ENCODE measurements at regions not wholly inside any gene's neighbourhood (a gene's known extent, or its start where the extent isn't known, plus 50 kb on each side); places are given as distances from the start of the nearest gene placed in this dataset.

GRCh38 chr1:173408886-173409285 lies 68.2 kb upstream of the PRDX6 start:
- H3K9ac ChIP-seq (ENCODE audit: low read depth in 1 of 2, low read length in 2 of 2) = no peak overlapping the region
- no peaks in the 10 kb centered on the region for H3K9me3 ChIP-seq (ENCODE audit: control insufficient read depth in 1 of 2, low read length in 2 of 2)
- H3K36me3 ChIP-seq (ENCODE audit: control insufficient read depth in 1 of 2, insufficient read depth in 2 of 2, low read length in 2 of 2) = no peaks in the 10 kb centered on the region
- no peak overlapping the region for H3K27ac ChIP-seq (ENCODE audit: low read depth, low read length)
- no peaks in the 10 kb centered on the region for H3K27me3 ChIP-seq (ENCODE audit: control insufficient read depth in 1 of 2, insufficient read depth in 2 of 2, low read length in 2 of 2)
- H3K4me3 ChIP-seq (ENCODE audit: low read depth in 1 of 2, low read length in 2 of 2) = no peak overlapping the region
- H3K4me1 ChIP-seq (ENCODE audit: control insufficient read depth in 1 of 2, insufficient read depth in 2 of 2, low read length in 2 of 2) = peaks cover 13 to 14% of the 10 kb centered on the region in 2 donors

GRCh38 chr1:173409613-173410012 lies 67.5 kb upstream of the PRDX6 start:
- Histone ChIP-seq H3K27me3 (ENCODE audit: control insufficient read depth in 1 of 2, insufficient read depth in 2 of 2, low read length in 2 of 2) (no peaks in the 10 kb centered on the region), H3K4me1 (ENCODE audit: control insufficient read depth in 1 of 2, insufficient read depth in 2 of 2, low read length in 2 of 2) (peaks cover 19 to 21% of the 10 kb centered on the region in 2 donors), H3K9ac (ENCODE audit: low read depth in 1 of 2, low read length in 2 of 2) (no peak overlapping the region), H3K36me3 (ENCODE audit: control insufficient read depth in 1 of 2, insufficient read depth in 2 of 2, low read length in 2 of 2) (no peaks in the 10 kb centered on the region), H3K27ac (ENCODE audit: low read depth, low read length) (no peak overlapping the region), H3K9me3 (ENCODE audit: control insufficient read depth in 1 of 2, low read length in 2 of 2) (no peaks in the 10 kb centered on the region), H3K4me3 (ENCODE audit: low read depth in 1 of 2, low read length in 2 of 2) (no peak overlapping the region)

GRCh38 chr1:173410133-173410793 lies 66.9 kb upstream of the PRDX6 start:
- Histone ChIP-seq H3K36me3 (ENCODE audit: control insufficient read depth in 1 of 2, insufficient read depth in 2 of 2, low read length in 2 of 2) (no peaks in the 10 kb centered on the region), H3K4me3 (ENCODE audit: low read depth in 1 of 2, low read length in 2 of 2) (no peak overlapping the region), H3K27me3 (ENCODE audit: control insufficient read depth in 1 of 2, insufficient read depth in 2 of 2, low read length in 2 of 2) (no peaks in the 10 kb centered on the region), H3K4me1 (ENCODE audit: control insufficient read depth in 1 of 2, insufficient read depth in 2 of 2, low read length in 2 of 2) (peaks cover 20 to 26% of the 10 kb centered on the region in 2 donors), H3K9ac (ENCODE audit: low read depth in 1 of 2, low read length in 2 of 2) (no peak overlapping the region), H3K9me3 (ENCODE audit: control insufficient read depth in 1 of 2, low read length in 2 of 2) (no peaks in the 10 kb centered on the region), H3K27ac (ENCODE audit: low read depth, low read length) (no peak overlapping the region)

- H3K4me3 ChIP-seq (ENCODE audit: low read depth in 1 of 2, low read length in 2 of 2) = no peak overlapping the region
- no peaks in the 10 kb centered on the region for H3K9me3 ChIP-seq (ENCODE audit: control insufficient read depth in 1 of 2, low read length in 2 of 2)
- peaks cover 20 to 29% of the 10 kb centered on the region in 2 donors for H3K4me1 ChIP-seq (ENCODE audit: control insufficient read depth in 1 of 2, insufficient read depth in 2 of 2, low read length in 2 of 2)
- H3K27ac ChIP-seq (ENCODE audit: low read depth, low read length) = no peak overlapping the region
- no peaks in the 10 kb centered on the region for H3K36me3 ChIP-seq (ENCODE audit: control insufficient read depth in 1 of 2, insufficient read depth in 2 of 2, low read length in 2 of 2)
- no peak overlapping the region for H3K9ac ChIP-seq (ENCODE audit: low read depth in 1 of 2, low read length in 2 of 2)
- no peaks in the 10 kb centered on the region for H3K27me3 ChIP-seq (ENCODE audit: control insufficient read depth in 1 of 2, insufficient read depth in 2 of 2, low read length in 2 of 2)
These were observed 66.3 kb upstream of the PRDX6 start for GRCh38 chr1:173410794-173411236.

GRCh38 chr1:173411835-173412742 lies 65.0 kb upstream of the PRDX6 start:
- Histone ChIP-seq H3K9ac (ENCODE audit: low read depth in 1 of 2, low read length in 2 of 2) (no peak overlapping the region), H3K27ac (ENCODE audit: low read depth, low read length) (no peak overlapping the region), H3K9me3 (ENCODE audit: control insufficient read depth in 1 of 2, low read length in 2 of 2) (no peaks in the 10 kb centered on the region), H3K4me1 (ENCODE audit: control insufficient read depth in 1 of 2, insufficient read depth in 2 of 2, low read length in 2 of 2) (peaks cover 14 to 28% of the 10 kb centered on the region in 2 donors), H3K4me3 (ENCODE audit: low read depth in 1 of 2, low read length in 2 of 2) (no peak overlapping the region), H3K36me3 (ENCODE audit: control insufficient read depth in 1 of 2, insufficient read depth in 2 of 2, low read length in 2 of 2) (no peaks in the 10 kb centered on the region), H3K27me3 (ENCODE audit: control insufficient read depth in 1 of 2, insufficient read depth in 2 of 2, low read length in 2 of 2) (no peaks in the 10 kb centered on the region)

- no peak overlapping the region for H3K27ac ChIP-seq (ENCODE audit: low read depth, low read length)
These were observed 63.8 kb upstream of the PRDX6 start for GRCh38 chr1:173413271-173413707.

GRCh38 chr1:173414136-173414535 lies 63.0 kb upstream of the PRDX6 start:
- Histone ChIP-seq H3K9me3 (ENCODE audit: control insufficient read depth in 1 of 2, low read length in 2 of 2) (no peaks in the 10 kb centered on the region), H3K27me3 (ENCODE audit: control insufficient read depth in 1 of 2, insufficient read depth in 2 of 2, low read length in 2 of 2) (no peaks in the 10 kb centered on the region), H3K36me3 (ENCODE audit: control insufficient read depth in 1 of 2, insufficient read depth in 2 of 2, low read length in 2 of 2) (peaks cover 0 to 3% of the 10 kb centered on the region in 2 donors), H3K9ac (ENCODE audit: low read depth in 1 of 2, low read length in 2 of 2) (no peak overlapping the region), H3K4me1 (ENCODE audit: control insufficient read depth in 1 of 2, insufficient read depth in 2 of 2, low read length in 2 of 2) (peaks cover 13 to 26% of the 10 kb centered on the region in 2 donors), H3K27ac (ENCODE audit: low read depth, low read length) (no peak overlapping the region), H3K4me3 (ENCODE audit: low read depth in 1 of 2, low read length in 2 of 2) (no peak overlapping the region)

More at GRCh38 chr1:173413271-173413707, 63.8 kb upstream of the PRDX6 start:
- Histone ChIP-seq H3K9ac (ENCODE audit: low read depth in 1 of 2, low read length in 2 of 2) (no peak overlapping the region), H3K27me3 (ENCODE audit: control insufficient read depth in 1 of 2, insufficient read depth in 2 of 2, low read length in 2 of 2) (no peaks in the 10 kb centered on the region), H3K4me1 (ENCODE audit: control insufficient read depth in 1 of 2, insufficient read depth in 2 of 2, low read length in 2 of 2) (peaks cover 13 to 26% of the 10 kb centered on the region in 2 donors), H3K4me3 (ENCODE audit: low read depth in 1 of 2, low read length in 2 of 2) (no peak overlapping the region), H3K36me3 (ENCODE audit: control insufficient read depth in 1 of 2, insufficient read depth in 2 of 2, low read length in 2 of 2) (peaks cover 0 to 3% of the 10 kb centered on the region in 2 donors), H3K9me3 (ENCODE audit: control insufficient read depth in 1 of 2, low read length in 2 of 2) (no peaks in the 10 kb centered on the region)

- no peaks in the 10 kb centered on the region for H3K27me3 ChIP-seq (ENCODE audit: control insufficient read depth in 1 of 2, insufficient read depth in 2 of 2, low read length in 2 of 2)
- peaks cover 0 to 3% of the 10 kb centered on the region in 2 donors for H3K36me3 ChIP-seq (ENCODE audit: control insufficient read depth in 1 of 2, insufficient read depth in 2 of 2, low read length in 2 of 2)
These were observed 62.5 kb upstream of the PRDX6 start for GRCh38 chr1:173414539-173415226.

GRCh38 chr1:173415490-173415889 lies 61.6 kb upstream of the PRDX6 start:
- no peak overlapping the region for H3K4me3 ChIP-seq (ENCODE audit: low read depth in 1 of 2, low read length in 2 of 2)
- peaks cover 0 to 3% of the 10 kb centered on the region in 2 donors for H3K36me3 ChIP-seq (ENCODE audit: control insufficient read depth in 1 of 2, insufficient read depth in 2 of 2, low read length in 2 of 2)
- H3K27ac ChIP-seq (ENCODE audit: low read depth, low read length) = no peak overlapping the region
- no peaks in the 10 kb centered on the region for H3K27me3 ChIP-seq (ENCODE audit: control insufficient read depth in 1 of 2, insufficient read depth in 2 of 2, low read length in 2 of 2)
- peaks cover 17 to 26% of the 10 kb centered on the region in 2 donors for H3K4me1 ChIP-seq (ENCODE audit: control insufficient read depth in 1 of 2, insufficient read depth in 2 of 2, low read length in 2 of 2)
- no peaks in the 10 kb centered on the region for H3K9me3 ChIP-seq (ENCODE audit: control insufficient read depth in 1 of 2, low read length in 2 of 2)
- H3K9ac ChIP-seq (ENCODE audit: low read depth in 1 of 2, low read length in 2 of 2) = no peak overlapping the region

More at GRCh38 chr1:173414539-173415226, 62.5 kb upstream of the PRDX6 start:
- Histone ChIP-seq H3K9ac (ENCODE audit: low read depth in 1 of 2, low read length in 2 of 2) (no peak overlapping the region), H3K4me1 (ENCODE audit: control insufficient read depth in 1 of 2, insufficient read depth in 2 of 2, low read length in 2 of 2) (peaks cover 13 to 26% of the 10 kb centered on the region in 2 donors), H3K4me3 (ENCODE audit: low read depth in 1 of 2, low read length in 2 of 2) (no peak overlapping the region), H3K9me3 (ENCODE audit: control insufficient read depth in 1 of 2, low read length in 2 of 2) (no peaks in the 10 kb centered on the region), H3K27ac (ENCODE audit: low read depth, low read length) (no peak overlapping the region)
